ENCODE measurements at regions not wholly inside any gene's neighbourhood (a gene's known extent, or its start where the extent isn't known, plus 50 kb on each side); places are given as distances from the start of the nearest gene placed in this dataset.
"Not testable (repeated sequence)": the region's sequence is repeated elsewhere in the genome, so short reads cannot be mapped to it uniquely, and the experiment has no call there.

- no peak for DNase-seq (ENCODE audit: low read depth)
Measured at GRCh38 chr4:130067419-130067818, 971.5 kb downstream of the C4orf33 start.

- DNase-seq (ENCODE audit: low read depth) = no peak
Measured at GRCh38 chr4:130068072-130068471, 972.1 kb downstream of the C4orf33 start.

- no peak for DNase-seq (ENCODE audit: low read depth)
Measured at GRCh38 chr4:130071746-130072145, 975.8 kb downstream of the C4orf33 start.

- no peak for DNase-seq (ENCODE audit: low read depth)
Measured at GRCh38 chr4:130073145-130073790, 977.3 kb downstream of the C4orf33 start.

- DNase-seq (ENCODE audit: low read depth) = no peak
Measured at GRCh38 chr4:130074096-130074495, 978.1 kb downstream of the C4orf33 start.

GRCh38 chr4:130077275-130077674 is 981.3 kb downstream of the C4orf33 start:
- DNase-seq (ENCODE audit: low read depth) = no peak

GRCh38 chr4:130079027-130079426 is 983.1 kb downstream of the C4orf33 start:
- DNase-seq (ENCODE audit: low read depth) = not testable (repeated sequence)

- no peak for DNase-seq (ENCODE audit: low read depth)
Measured at GRCh38 chr4:130080872-130081451, 985.0 kb downstream of the C4orf33 start.

GRCh38 chr4:130090427-130090826 is 994.5 kb downstream of the C4orf33 start:
- DNase-seq (ENCODE audit: low read depth) = no peak

GRCh38 chr4:130092187-130093015 is 996.4 kb downstream of the C4orf33 start:
- DNase-seq (ENCODE audit: low read depth) = no peak

- no peak for DNase-seq (ENCODE audit: low read depth)
Measured at GRCh38 chr4:130099105-130099504, 1003.2 kb downstream of the C4orf33 start.

GRCh38 chr4:130110189-130110588 is 1014.2 kb downstream of the C4orf33 start:
- DNase-seq (ENCODE audit: low read depth) = no peak

- no peak for DNase-seq (ENCODE audit: low read depth)
Measured at GRCh38 chr4:130110770-130111169, 1014.8 kb downstream of the C4orf33 start.

- DNase-seq (ENCODE audit: low read depth) = no peak
Measured at GRCh38 chr4:130124066-130124465, 1028.1 kb downstream of the C4orf33 start.

GRCh38 chr4:130125467-130125866 is 1029.5 kb downstream of the C4orf33 start:
- no peak for DNase-seq (ENCODE audit: low read depth)

- DNase-seq (ENCODE audit: low read depth) = no peak
Measured at GRCh38 chr4:130127297-130127696, 1031.3 kb downstream of the C4orf33 start.

GRCh38 chr4:130131536-130131935 is 1035.6 kb downstream of the C4orf33 start:
- DNase-seq (ENCODE audit: low read depth) = no peak

- no peak for DNase-seq (ENCODE audit: low read depth)
Measured at GRCh38 chr4:130141651-130142050, 1045.7 kb downstream of the C4orf33 start.

GRCh38 chr4:130143656-130144055 is 1047.7 kb downstream of the C4orf33 start:
- no peak for DNase-seq (ENCODE audit: low read depth)

GRCh38 chr4:130146773-130147172 is 1050.8 kb downstream of the C4orf33 start:
- DNase-seq (ENCODE audit: low read depth) = no peak

- no peak for DNase-seq (ENCODE audit: low read depth)
Measured at GRCh38 chr4:130147641-130148040, 1051.7 kb downstream of the C4orf33 start.

GRCh38 chr4:130154901-130155300 is 1058.9 kb downstream of the C4orf33 start:
- no peak for DNase-seq (ENCODE audit: low read depth)

- no peak for DNase-seq (ENCODE audit: low read depth)
Measured at GRCh38 chr4:130163701-130164100, 1067.7 kb downstream of the C4orf33 start.

Data from activated T-helper 1 cell treated with Interleukin-2 at 50 U/mL for 16 hours (primary cell).